Coronary artery (tissue), 2 donors: ENCODE measurements at regions not wholly inside any gene's neighbourhood (a gene's known extent, or its start where the extent isn't known, plus 50 kb on each side); places are given as distances from the start of the nearest gene placed in this dataset.

Experiments
- DNase-seq: peaks from one replicate; pipeline ENCODE4 v3.0.0-alpha.2; 2017; ENCODE audit warnings: low spot score
- H3K27ac ChIP-seq, 2 donors: fragments of 200-600 bp; sonication (generic); one replicate each; pipeline ENCODE4 v1.5.1; 2016 to 2019
- H3K4me3 ChIP-seq: fragments of 200-600 bp; sonication (generic); 2 replicates; pipeline ENCODE4 v1.5.1; 2016; ENCODE audit warnings: mild to moderate bottlenecking, moderate library complexity
- TF ChIP-seq, protein P1 (sequence below): fragments of 200-600 bp; sonication (generic); IDR thresholded peaks from one replicate; pipeline ENCODE4 v1.5.1; 2019; ENCODE audit warnings: antibody characterized with exemption

DNA sequence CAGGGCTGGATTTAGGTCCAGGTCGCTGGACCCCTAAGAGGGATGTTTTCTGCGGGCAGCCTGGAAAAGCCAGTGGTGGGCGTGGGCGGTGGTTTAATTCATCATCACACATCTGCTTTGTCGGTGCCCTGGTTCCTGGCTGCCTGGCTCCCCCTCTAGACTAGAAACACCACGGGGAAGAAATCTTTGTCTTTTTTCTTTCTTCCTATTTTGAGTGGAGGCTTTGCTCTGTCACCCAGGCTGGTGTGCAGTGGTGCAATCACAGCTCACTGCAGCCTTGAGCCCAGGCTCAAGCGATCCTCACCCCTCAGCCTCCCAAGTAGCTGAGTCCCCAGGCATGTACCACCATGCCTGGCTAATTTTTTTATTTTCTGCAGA lies 86.6 kb upstream of the LINC01488 start:
- H3K27ac ChIP-seq, result no peak overlapping the region
- H3K4me3 ChIP-seq, result no peak overlapping the region
- TF ChIP-seq, protein P1, sequence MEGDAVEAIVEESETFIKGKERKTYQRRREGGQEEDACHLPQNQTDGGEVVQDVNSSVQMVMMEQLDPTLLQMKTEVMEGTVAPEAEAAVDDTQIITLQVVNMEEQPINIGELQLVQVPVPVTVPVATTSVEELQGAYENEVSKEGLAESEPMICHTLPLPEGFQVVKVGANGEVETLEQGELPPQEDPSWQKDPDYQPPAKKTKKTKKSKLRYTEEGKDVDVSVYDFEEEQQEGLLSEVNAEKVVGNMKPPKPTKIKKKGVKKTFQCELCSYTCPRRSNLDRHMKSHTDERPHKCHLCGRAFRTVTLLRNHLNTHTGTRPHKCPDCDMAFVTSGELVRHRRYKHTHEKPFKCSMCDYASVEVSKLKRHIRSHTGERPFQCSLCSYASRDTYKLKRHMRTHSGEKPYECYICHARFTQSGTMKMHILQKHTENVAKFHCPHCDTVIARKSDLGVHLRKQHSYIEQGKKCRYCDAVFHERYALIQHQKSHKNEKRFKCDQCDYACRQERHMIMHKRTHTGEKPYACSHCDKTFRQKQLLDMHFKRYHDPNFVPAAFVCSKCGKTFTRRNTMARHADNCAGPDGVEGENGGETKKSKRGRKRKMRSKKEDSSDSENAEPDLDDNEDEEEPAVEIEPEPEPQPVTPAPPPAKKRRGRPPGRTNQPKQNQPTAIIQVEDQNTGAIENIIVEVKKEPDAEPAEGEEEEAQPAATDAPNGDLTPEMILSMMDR, result no peak
- no peak for DNase-seq

DNA sequence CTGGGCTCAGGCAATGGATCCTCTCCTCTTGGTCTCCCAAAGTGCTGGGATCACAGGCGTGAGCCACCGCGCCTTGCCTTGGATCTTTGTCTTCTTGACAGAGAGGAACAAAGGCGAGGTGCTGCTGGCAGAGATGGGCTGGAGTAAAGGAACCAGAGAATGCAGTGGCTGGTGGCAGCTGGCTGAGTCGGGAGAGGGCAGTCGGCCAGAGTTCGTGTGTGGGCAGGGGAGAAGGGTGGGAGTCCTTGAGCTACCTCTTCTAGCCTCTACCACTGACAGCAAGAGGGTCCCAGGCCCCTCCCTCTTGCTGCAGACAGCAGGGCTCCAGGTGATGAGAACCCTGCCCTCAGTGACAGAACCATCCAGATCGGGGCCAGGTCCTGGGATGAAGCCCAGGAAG lies 86.2 kb upstream of the LINC01488 start:
- Histone ChIP-seq H3K4me3 (no peak overlapping the region), H3K27ac (no peak overlapping the region)
- TF ChIP-seq, protein P1, result no peak
- no peak for DNase-seq

DNA sequence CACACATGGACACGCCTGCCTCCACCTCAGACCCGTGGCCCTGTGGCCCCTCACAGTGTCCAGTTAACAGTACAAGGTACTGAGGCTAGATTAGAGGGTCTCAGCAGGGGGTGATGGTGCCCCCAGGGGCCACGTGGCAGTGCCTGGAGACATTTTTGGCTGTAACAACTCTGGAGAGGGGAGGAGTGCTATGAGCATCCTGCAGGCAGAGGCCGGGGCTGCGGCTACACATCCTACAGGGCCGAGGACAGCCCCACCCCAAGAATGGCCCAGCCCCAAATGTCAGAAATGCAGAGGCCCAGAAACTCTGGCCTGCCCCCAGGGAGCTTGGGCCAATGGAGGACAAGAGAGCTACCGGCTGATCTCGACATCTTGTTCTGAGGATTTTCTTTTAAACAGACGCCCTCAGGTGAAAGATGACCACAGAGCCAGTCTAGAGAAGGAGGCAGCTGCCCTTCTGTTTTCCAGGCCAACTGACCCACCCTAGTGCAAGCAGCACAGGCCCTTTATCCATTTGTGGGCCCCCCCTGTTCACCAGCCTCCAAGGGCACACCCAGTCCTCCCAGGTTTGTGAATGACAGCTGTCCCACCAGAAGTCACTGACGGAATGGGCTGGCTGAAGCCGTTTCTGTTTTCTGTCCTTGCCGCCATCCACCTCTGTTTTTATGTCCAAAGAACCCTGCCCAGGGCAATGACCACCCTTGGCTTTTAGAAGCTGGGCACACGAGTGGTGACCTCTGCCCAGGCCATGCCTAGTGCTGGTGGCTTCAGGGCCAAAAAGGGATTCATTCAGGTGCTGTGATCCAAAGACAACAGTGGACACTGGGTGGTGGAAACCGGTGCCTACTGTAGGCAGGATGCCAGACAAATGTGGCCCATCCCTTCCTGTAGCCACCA lies 85.2 kb upstream of the LINC01488 start:
- Histone ChIP-seq H3K4me3 (no peak overlapping the region), H3K27ac (no peak overlapping the region)
- TF ChIP-seq, protein P1, result no peak
- DNase-seq, result no peak

DNA sequence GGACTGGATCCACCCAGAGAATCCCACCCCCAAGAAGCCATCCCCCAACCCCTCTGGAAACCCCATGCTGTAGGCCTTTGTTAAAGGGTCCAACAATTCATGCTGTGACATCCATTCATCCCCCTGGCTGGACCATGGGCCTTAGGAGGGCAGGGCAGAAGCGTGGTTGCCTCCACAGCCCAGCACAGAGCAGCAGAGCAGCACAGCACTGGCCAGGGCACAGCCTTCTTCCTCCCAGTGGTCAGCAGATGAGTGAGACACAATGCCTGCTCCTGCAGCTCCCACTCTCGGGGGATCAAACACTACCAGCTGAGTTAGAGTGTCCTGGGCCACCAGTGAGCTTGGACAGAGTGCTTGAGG lies 84.5 kb upstream of the LINC01488 start:
- TF ChIP-seq, protein P1, result no peak
- DNase-seq, result no peak
- Histone ChIP-seq H3K27ac (no peak overlapping the region), H3K4me3 (no peak overlapping the region)

DNA sequence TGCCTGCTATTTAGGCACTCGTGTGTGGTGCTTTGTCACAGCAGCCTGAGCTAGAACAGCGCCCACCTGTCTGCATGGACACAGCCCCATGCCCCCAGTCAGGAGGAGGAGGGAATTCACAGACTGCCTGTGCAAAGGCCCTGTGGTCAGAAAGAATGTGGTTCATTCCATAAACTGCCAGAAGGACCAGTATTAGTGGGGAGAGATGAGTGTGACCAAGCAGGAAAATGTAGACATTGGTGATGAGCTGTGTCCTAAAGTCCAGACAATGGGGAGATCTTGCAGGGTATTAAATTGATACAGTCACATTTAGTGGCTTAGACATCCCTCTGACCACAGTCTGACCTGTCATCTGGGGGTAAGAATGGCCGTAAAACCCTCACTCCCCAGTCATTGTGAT lies 83.7 kb upstream of the LINC01488 start:
- DNase-seq, result no peak
- Histone ChIP-seq H3K4me3 (no peak overlapping the region), H3K27ac (no peak overlapping the region)
- TF ChIP-seq, protein P1, result no peak

DNA sequence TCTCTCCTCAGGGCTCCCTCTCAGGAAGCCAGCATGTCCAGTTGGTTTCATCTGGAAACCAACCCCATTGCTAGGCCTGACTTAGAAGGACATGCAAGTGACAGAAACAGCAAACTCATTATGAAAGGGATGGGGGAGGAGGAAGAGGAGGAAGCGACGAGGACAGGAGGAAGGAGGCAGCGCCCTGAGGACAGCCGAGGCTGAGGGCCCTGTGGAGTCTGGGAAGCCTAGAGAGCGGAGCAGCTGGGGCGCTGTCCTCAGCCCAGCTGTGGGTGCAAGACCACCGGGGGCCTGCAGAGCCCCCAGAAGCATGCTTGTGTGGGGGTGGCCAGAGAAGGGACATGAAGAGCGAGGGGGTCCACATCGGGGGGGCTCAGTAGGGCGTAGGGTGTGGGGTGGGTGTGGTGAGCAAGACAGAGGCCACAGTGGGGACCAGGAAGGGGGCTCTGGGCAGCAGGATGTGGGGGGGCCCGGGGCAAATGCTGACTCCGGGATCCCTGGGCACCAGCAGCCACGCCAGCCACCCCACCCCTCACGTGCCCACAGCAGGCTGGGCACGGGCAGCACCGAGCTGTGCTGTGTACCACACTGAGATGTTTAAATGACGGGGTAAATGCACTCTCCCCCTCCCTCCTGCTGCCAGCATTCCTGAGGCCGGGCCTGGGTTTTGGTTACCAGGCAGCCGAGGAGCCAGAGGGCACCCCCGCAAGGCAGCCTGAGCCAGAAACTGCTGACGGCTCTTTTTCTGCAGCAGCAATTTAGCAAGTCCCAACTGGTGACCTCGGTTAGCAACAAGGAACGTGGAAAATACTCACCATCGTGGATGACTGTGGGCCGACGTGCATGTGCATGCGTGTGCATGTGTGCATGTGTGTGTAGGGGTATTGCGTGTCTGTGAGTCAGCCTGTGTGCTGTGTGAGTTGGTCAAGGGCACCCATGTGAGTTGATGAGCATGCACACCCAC lies 82.7 kb upstream of the LINC01488 start:
- TF ChIP-seq, protein P1, result no peak
- Histone ChIP-seq H3K4me3 (peak overlapping the region; percentile 9), H3K27ac (no peak overlapping the region)
- DNase-seq, result no peak
